IMR-90 (cell line): ENCODE measurements at regions not wholly inside any gene's neighbourhood (a gene's known extent, or its start where the extent isn't known, plus 50 kb on each side); places are given as distances from the start of the nearest gene placed in this dataset.

Experiments used
- ATAC-seq: fragments of 200-7000 bp; cut with Tn5 transposase; 2 replicates; pipeline ENCODE4 v1.9.1; 2020; ENCODE audit warnings: low read depth, mild to moderate bottlenecking, moderate library complexity
- BruUV-seq: library from RNA; stranded (reverse); fragments of 400-500 nt; replicated peaks from 2 replicates; lab custom pipeline; 2021; lab: Mats Ljungman, UMichigan
- CTCF ChIA-PET: fragments of 300-600 bp; formaldehyde crosslinking; extraction: SDS; loops from one replicate; lab custom pipeline; 2021; ENCODE audit warnings: antibody characterized with exemption; lab: Yijun Ruan, JAX
- POLR2A ChIA-PET: fragments of 300-600 bp; sonication (Branson Sonifier 250); formaldehyde crosslinking; loops from one replicate; lab custom pipeline; 2022; ENCODE audit warnings: antibody characterized with exemption; ENCODE audit not compliant: unreplicated experiment; lab: Charles Lee
- DNase-seq: peaks from one replicate; pipeline ENCODE4 v3.0.0; 2013
- H2AFZ ChIP-seq: replicated peaks from 2 replicates; pipeline ENCODE3; 2013; ENCODE audit warnings: low read length, mild to moderate bottlenecking; ENCODE audit not compliant: poor library complexity
- H2AK5ac ChIP-seq: 2 replicates; pipeline ENCODE4 v1.6.1; 2013; ENCODE audit warnings: low read depth, low read length, inconsistent platforms
- H2AK9ac ChIP-seq: replicated peaks from 2 replicates; pipeline ENCODE3; 2013; ENCODE audit warnings: mild to moderate bottlenecking, low read depth, low read length, moderate library complexity; ENCODE audit not compliant: poor library complexity
- H2BK120ac ChIP-seq: 2 replicates; pipeline ENCODE4 v1.6.1; 2013; ENCODE audit warnings: low read depth, low read length, inconsistent platforms
- H2BK15ac ChIP-seq: 3 replicates; pipeline ENCODE4 v1.6.1; 2013; ENCODE audit warnings: low read depth, low read length, inconsistent platforms
- H2BK20ac ChIP-seq: 2 replicates; pipeline ENCODE4 v1.6.1; 2013; ENCODE audit warnings: low read depth, mild to moderate bottlenecking, inconsistent platforms, low read length, moderate library complexity
- H2BK5ac ChIP-seq: 2 replicates; pipeline ENCODE4 v1.6.1; 2013; ENCODE audit warnings: mild to moderate bottlenecking, low read depth, low read length, inconsistent platforms; ENCODE audit not compliant: poor library complexity, severe bottlenecking
- H3K14ac ChIP-seq: replicated peaks from 2 replicates; pipeline ENCODE4 v1.6.1; 2013; ENCODE audit warnings: low read depth, low read length, inconsistent platforms
- H3K18ac ChIP-seq: 2 replicates; pipeline ENCODE4 v1.6.1; 2013; ENCODE audit warnings: low read depth, low read length, control low read depth
- H3K23ac ChIP-seq: 2 replicates; pipeline ENCODE4 v1.6.1; 2013; ENCODE audit warnings: low read depth, low read length, inconsistent platforms
- H3K27ac ChIP-seq: 2 replicates; pipeline ENCODE4 v1.5.1; 2013; ENCODE audit warnings: mild to moderate bottlenecking, control low read depth, low read length; ENCODE audit not compliant: insufficient read depth
- H3K27me3 ChIP-seq: 2 replicates; pipeline ENCODE4 v1.6.1; 2013; ENCODE audit warnings: low read length; ENCODE audit not compliant: control insufficient read depth, insufficient read depth
- H3K36me3 ChIP-seq: 2 replicates; pipeline ENCODE4 v1.6.1; 2013; ENCODE audit warnings: low read length, mixed read lengths; ENCODE audit not compliant: control insufficient read depth, insufficient read depth
- H3K4ac ChIP-seq: 2 replicates; pipeline ENCODE4 v1.6.1; 2013; ENCODE audit warnings: low read depth, low read length, inconsistent platforms
- H3K4me1 ChIP-seq: 2 replicates; pipeline ENCODE4 v1.6.1; 2013; ENCODE audit warnings: low read length, mixed read lengths; ENCODE audit not compliant: control insufficient read depth, insufficient read depth
- H3K4me2 ChIP-seq: 2 replicates; pipeline ENCODE4 v1.6.1; 2013; ENCODE audit warnings: low read depth, mild to moderate bottlenecking, control low read depth, low read length, moderate library complexity
- H3K4me3 ChIP-seq: 2 replicates; pipeline ENCODE4 v1.5.1; 2013; ENCODE audit warnings: low read depth, mild to moderate bottlenecking, control low read depth, low read length, moderate library complexity; ENCODE audit not compliant: insufficient read depth
- H3K56ac ChIP-seq: 2 replicates; pipeline ENCODE4 v1.6.1; 2013; ENCODE audit warnings: low read length, inconsistent platforms; ENCODE audit not compliant: insufficient read depth; ENCODE audit errors: extremely low read depth
- H3K79me1 ChIP-seq, 2 experiments: 2 replicates each; pipeline ENCODE4 v1.6.1; 2013; ENCODE audit warnings: low read length in 2 of 2, inconsistent platforms in 1 of 2, low read depth in 1 of 2
- H3K9ac ChIP-seq: 2 replicates; pipeline ENCODE4 v1.6.1; 2013; ENCODE audit warnings: low read depth, low read length, control low read depth
- H3K9me1 ChIP-seq: 2 replicates; pipeline ENCODE4 v1.6.1; 2013; ENCODE audit warnings: low read length, inconsistent platforms; ENCODE audit not compliant: insufficient read depth
- H3K9me3 ChIP-seq: 2 replicates; pipeline ENCODE4 v1.6.1; 2013; ENCODE audit warnings: low read length; ENCODE audit not compliant: control insufficient read depth, insufficient read depth
- H4K20me1 ChIP-seq: 2 replicates; pipeline ENCODE4 v1.6.1; 2013; ENCODE audit warnings: low read length, inconsistent platforms; ENCODE audit not compliant: insufficient read depth
- H4K5ac ChIP-seq: 2 replicates; pipeline ENCODE4 v1.6.1; 2013; ENCODE audit warnings: mild to moderate bottlenecking, low read depth, low read length, control low read depth
- H4K8ac ChIP-seq, 2 experiments: 2 replicates each; pipeline ENCODE4 v1.6.1; 2013; ENCODE audit warnings: low read depth in 2 of 2, low read length in 2 of 2, control low read depth in 1 of 2, inconsistent platforms in 1 of 2
- H4K91ac ChIP-seq: 2 replicates; pipeline ENCODE4 v1.6.1; 2013; ENCODE audit warnings: low read depth, low read length, inconsistent platforms; ENCODE audit not compliant: insufficient read depth
- BHLHE40 ChIP-seq: fragments of 150-350 bp; IDR thresholded peaks from 2 replicates; pipeline ENCODE4 v1.6.1; 2016; ENCODE audit warnings: mild to moderate bottlenecking, low read depth, low read length
- CEBPB ChIP-seq: IDR thresholded peaks from 2 replicates; pipeline ENCODE4 v1.6.1; 2012; ENCODE audit warnings: low read depth, low read length, improper control_type of control experiment
- CHD1 ChIP-seq: IDR thresholded peaks from 2 replicates; pipeline ENCODE4 v1.6.1; 2012; ENCODE audit warnings: low read depth, low read length, improper control_type of control experiment
- FOS ChIP-seq: fragments of 150-350 bp; IDR thresholded peaks from 2 replicates; pipeline ENCODE4 v1.6.1; 2016; ENCODE audit warnings: low read depth, low read length
- MAFK ChIP-seq: IDR thresholded peaks from 2 replicates; pipeline ENCODE4 v1.6.1; 2012; ENCODE audit warnings: low read depth, low read length, improper control_type of control experiment
- MAZ ChIP-seq: IDR thresholded peaks from 2 replicates; pipeline ENCODE4 v1.6.1; 2012; ENCODE audit warnings: low read depth, mild to moderate bottlenecking, low read length, improper control_type of control experiment, moderate library complexity, borderline replicate concordance
- MXI1 ChIP-seq: IDR thresholded peaks from 2 replicates; pipeline ENCODE4 v1.6.1; 2012; ENCODE audit warnings: low read depth, mild to moderate bottlenecking, low read length, moderate library complexity, borderline replicate concordance
- NFE2L2 ChIP-seq: fragments of 150-350 bp; IDR thresholded peaks from 2 replicates; pipeline ENCODE4 v1.6.1; 2016; ENCODE audit warnings: low read depth, mild to moderate bottlenecking, low read length
- POLR2A ChIP-seq: IDR thresholded peaks from 2 replicates; pipeline ENCODE4 v1.6.1; 2012; ENCODE audit warnings: mild to moderate bottlenecking, low read depth, low read length
- RAD21 ChIP-seq: IDR thresholded peaks from 2 replicates; pipeline ENCODE4 v1.6.1; 2012; ENCODE audit warnings: low read length, improper control_type of control experiment
- RCOR1 ChIP-seq: IDR thresholded peaks from 2 replicates; pipeline ENCODE4 v1.6.1; 2012; ENCODE audit warnings: mild to moderate bottlenecking, low read length, improper control_type of control experiment; ENCODE audit not compliant: insufficient replicate concordance
- RFX5 ChIP-seq: IDR thresholded peaks from 2 replicates; pipeline ENCODE4 v1.8.0; 2012; ENCODE audit warnings: low read depth, mild to moderate bottlenecking, low read length, moderate library complexity
- SMC3 ChIP-seq: fragments of 150-350 bp; IDR thresholded peaks from 2 replicates; pipeline ENCODE4 v1.6.1; 2016; ENCODE audit warnings: low read depth, mild to moderate bottlenecking, antibody characterized with exemption, low read length, moderate library complexity
- WGBS, 2 experiments: methylation state at CpG; one replicate each; pipeline versions ENCODE4 v1.1.5 to v1.1.7; 2013; ENCODE audit warnings: missing lambda C conversion rate in 2 of 2; ENCODE audit not compliant: insufficient read length in 1 of 2; ENCODE audit errors: extremely low coverage in 2 of 2; 5-methylcytosine and 5-hydroxymethylcytosine counted together
- dilution Hi-C: fragments of 300-500 bp; cut with HindIII; formaldehyde crosslinking; loops from one replicate; pipeline ENCODE4 v1.14.3; 2018; ENCODE audit warnings: low sequenced_read_pairs; ENCODE audit not compliant: unreplicated experiment
- in situ Hi-C: fragments of 300-500 bp; cut with MboI; formaldehyde crosslinking; loops from 3 replicates; pipeline ENCODE4 v1.14.3; 2019; ENCODE audit warnings: low sequenced_read_pairs, inconsistent platforms, mixed read lengths
- intact Hi-C: fragments of 100-400 bp; cut with micrococcal nuclease; formaldehyde crosslinking; loops from 2 replicates; pipeline ENCODE4 v1.10.0; 2022
- TF ChIP-seq, protein P1 (sequence below): fragments of 150-350 bp; IDR thresholded peaks from 2 replicates; pipeline ENCODE4 v1.6.1; 2016; ENCODE audit warnings: low read depth, mild to moderate bottlenecking, low read length, moderate library complexity, borderline replicate concordance
- TF ChIP-seq, protein P2 (sequence below): conservative IDR thresholded peaks from 2 replicates; pipeline ENCODE4 v1.5.1; 2012; ENCODE audit warnings: mild to moderate bottlenecking, low read depth, low read length, improper control_type of control experiment
- TF ChIP-seq, protein P3 (sequence below): fragments of 150-350 bp; IDR thresholded peaks from 2 replicates; pipeline ENCODE4 v1.6.1; 2017; ENCODE audit warnings: mild to moderate bottlenecking, antibody characterized with exemption, low read length, low read depth

DNA sequence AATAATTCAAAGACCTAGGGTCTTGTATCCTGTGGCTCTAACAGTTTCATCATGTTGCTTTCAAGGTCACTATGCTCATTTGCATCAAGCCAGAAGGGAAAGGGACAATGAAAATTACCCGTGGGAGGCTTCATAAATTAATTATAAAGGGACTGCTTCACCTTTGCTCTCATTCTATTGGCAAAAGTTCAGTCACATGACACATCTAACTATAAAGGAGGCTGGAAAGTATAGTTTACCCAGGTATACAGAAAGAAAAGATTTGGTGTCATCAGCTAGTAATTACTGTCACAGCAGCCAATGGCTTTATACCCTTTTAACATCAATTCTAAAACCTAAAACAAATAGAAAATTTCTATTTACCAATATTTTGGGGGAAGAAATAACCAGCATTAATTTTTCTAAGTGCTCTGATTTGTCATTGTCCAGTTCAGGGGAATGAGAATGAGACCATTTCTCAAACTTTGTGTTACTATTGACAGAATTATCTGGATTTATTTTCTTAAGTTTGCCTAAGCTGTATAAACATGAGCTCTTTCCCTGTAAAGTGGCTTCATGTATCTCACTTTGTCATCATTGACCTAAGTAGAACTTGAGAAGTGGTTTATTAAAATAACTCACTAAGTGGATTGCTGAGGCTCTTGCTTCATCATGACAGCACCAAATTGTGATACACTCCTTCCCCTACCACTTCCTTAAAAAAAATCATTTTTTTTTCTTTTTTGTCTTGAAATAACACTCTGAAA lies 257.7 kb upstream of the PEX5L start:
- Histone ChIP-seq H3K79me1 (no peaks in the 10 kb centered on the region), H4K20me1 (no peaks in the 10 kb centered on the region), H4K8ac (no peak overlapping the region), H3K4me3 (no peak overlapping the region), H3K27ac (no peak overlapping the region), H3K27me3 (no peaks in the 10 kb centered on the region), H3K36me3 (no peaks in the 10 kb centered on the region), H4K5ac (no peak overlapping the region), H2BK120ac (no peak overlapping the region), H3K9me1 (no peaks in the 10 kb centered on the region), H2AK9ac (no peak overlapping the region), H2BK15ac (no peak overlapping the region), H2BK20ac (no peak overlapping the region), H3K23ac (no peak overlapping the region), H2AFZ (no peak overlapping the region), H3K4ac (no peak overlapping the region), H3K4me2 (no peak overlapping the region), H3K9ac (no peak overlapping the region), H2BK5ac (no peak overlapping the region), H3K4me1 (no peaks in the 10 kb centered on the region), H3K9me3 (0 out of 2 replicates have a peak, but pooled peaks cover 2% of the 10 kb centered on the region), H3K14ac (no peak overlapping the region), H3K18ac (no peak overlapping the region), H2AK5ac (no peak overlapping the region), H4K91ac (no peak overlapping the region), H3K56ac (no peak overlapping the region)
- no peak for TF ChIP-seq BHLHE40
- no peak for TF ChIP-seq CHD1
- no peak for TF ChIP-seq FOS
- no peak for TF ChIP-seq MAZ
- TF ChIP-seq MAFK: no peak
- TF ChIP-seq, protein P1, sequence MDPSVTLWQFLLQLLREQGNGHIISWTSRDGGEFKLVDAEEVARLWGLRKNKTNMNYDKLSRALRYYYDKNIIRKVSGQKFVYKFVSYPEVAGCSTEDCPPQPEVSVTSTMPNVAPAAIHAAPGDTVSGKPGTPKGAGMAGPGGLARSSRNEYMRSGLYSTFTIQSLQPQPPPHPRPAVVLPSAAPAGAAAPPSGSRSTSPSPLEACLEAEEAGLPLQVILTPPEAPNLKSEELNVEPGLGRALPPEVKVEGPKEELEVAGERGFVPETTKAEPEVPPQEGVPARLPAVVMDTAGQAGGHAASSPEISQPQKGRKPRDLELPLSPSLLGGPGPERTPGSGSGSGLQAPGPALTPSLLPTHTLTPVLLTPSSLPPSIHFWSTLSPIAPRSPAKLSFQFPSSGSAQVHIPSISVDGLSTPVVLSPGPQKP: no peak
- no peak for TF ChIP-seq CEBPB
- TF ChIP-seq RFX5: no peak
- TF ChIP-seq RCOR1: no peak
- no peak for TF ChIP-seq RAD21
- TF ChIP-seq, protein P2, sequence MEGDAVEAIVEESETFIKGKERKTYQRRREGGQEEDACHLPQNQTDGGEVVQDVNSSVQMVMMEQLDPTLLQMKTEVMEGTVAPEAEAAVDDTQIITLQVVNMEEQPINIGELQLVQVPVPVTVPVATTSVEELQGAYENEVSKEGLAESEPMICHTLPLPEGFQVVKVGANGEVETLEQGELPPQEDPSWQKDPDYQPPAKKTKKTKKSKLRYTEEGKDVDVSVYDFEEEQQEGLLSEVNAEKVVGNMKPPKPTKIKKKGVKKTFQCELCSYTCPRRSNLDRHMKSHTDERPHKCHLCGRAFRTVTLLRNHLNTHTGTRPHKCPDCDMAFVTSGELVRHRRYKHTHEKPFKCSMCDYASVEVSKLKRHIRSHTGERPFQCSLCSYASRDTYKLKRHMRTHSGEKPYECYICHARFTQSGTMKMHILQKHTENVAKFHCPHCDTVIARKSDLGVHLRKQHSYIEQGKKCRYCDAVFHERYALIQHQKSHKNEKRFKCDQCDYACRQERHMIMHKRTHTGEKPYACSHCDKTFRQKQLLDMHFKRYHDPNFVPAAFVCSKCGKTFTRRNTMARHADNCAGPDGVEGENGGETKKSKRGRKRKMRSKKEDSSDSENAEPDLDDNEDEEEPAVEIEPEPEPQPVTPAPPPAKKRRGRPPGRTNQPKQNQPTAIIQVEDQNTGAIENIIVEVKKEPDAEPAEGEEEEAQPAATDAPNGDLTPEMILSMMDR: no peak
- TF ChIP-seq MXI1: no peak
- TF ChIP-seq, protein P3, sequence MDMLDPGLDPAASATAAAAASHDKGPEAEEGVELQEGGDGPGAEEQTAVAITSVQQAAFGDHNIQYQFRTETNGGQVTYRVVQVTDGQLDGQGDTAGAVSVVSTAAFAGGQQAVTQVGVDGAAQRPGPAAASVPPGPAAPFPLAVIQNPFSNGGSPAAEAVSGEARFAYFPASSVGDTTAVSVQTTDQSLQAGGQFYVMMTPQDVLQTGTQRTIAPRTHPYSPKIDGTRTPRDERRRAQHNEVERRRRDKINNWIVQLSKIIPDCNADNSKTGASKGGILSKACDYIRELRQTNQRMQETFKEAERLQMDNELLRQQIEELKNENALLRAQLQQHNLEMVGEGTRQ: no peak
- no peak for TF ChIP-seq SMC3
- TF ChIP-seq POLR2A: no peak
- TF ChIP-seq NFE2L2: no peak
- no CpG with 5 or more reads among the region's 1 CpG for whole genome bisulfite sequencing, 2 experiments
- dilution Hi-C loops (no loop called here), in situ Hi-C loops (no loop called here), intact Hi-C loops (no loop called here)
- ChIA-PET CTCF (no interaction called here), POLR2A (no interaction called here)
- ATAC-seq (no peak), DNase-seq (no peak)
- BruUV-seq: no TSS peak
